HEK293T (cell line): ENCODE measurements at regions not wholly inside any gene's neighbourhood (a gene's known extent, or its start where the extent isn't known, plus 50 kb on each side); places are given as distances from the start of the nearest gene placed in this dataset.
A peak's percentile ranks its signal among the peaks of the same experiment; 100 is the strongest.

Source experiments
- CTCF ChIA-PET: fragments of 350-600 bp; formaldehyde crosslinking; extraction: SDS; loops from one replicate; lab custom pipeline; 2021; ENCODE audit warnings: antibody characterized with exemption, inconsistent platforms; lab: Yijun Ruan, JAX
- POLR2A ChIA-PET: fragments of 350-600 bp; formaldehyde crosslinking; extraction: SDS; loops from one replicate; lab custom pipeline; 2020; ENCODE audit warnings: antibody characterized with exemption, inconsistent platforms; lab: Yijun Ruan, JAX
- DNase-seq: peaks from one replicate; pipeline ENCODE4 v3.0.0; 2012; ENCODE audit warnings: mixed read lengths; ENCODE audit errors: extremely low spot score
- ARNT ChIP-seq: fragments of 450-650 bp; IDR thresholded peaks from 2 replicates; pipeline ENCODE4 v1.6.1; 2017; ENCODE audit warnings: mild to moderate bottlenecking
- BHLHE40 ChIP-seq: fragments of 450-650 bp; IDR thresholded peaks from 2 replicates; pipeline ENCODE4 v1.6.1; 2016; ENCODE audit warnings: mild to moderate bottlenecking, moderate library complexity, borderline replicate concordance
- CTBP1 ChIP-seq: fragments of 450-650 bp; IDR thresholded peaks from 2 replicates; pipeline ENCODE4 v1.6.1; 2016; ENCODE audit warnings: borderline replicate concordance
- ELF4 ChIP-seq: fragments of 450-650 bp; IDR thresholded peaks from 2 replicates; pipeline ENCODE4 v1.6.1; 2017; ENCODE audit warnings: antibody characterized with exemption
- FOXA1 ChIP-seq: fragments of 450-650 bp; IDR thresholded peaks from 2 replicates; pipeline ENCODE4 v1.6.1; 2016; ENCODE audit warnings: mild to moderate bottlenecking
- FOXK2 ChIP-seq: fragments of 450-650 bp; IDR thresholded peaks from 2 replicates; pipeline ENCODE4 v1.6.1; 2016; ENCODE audit warnings: mild to moderate bottlenecking
- FOXM1 ChIP-seq: fragments of 450-650 bp; IDR thresholded peaks from 2 replicates; pipeline ENCODE4 v1.6.1; 2017; ENCODE audit warnings: mild to moderate bottlenecking, borderline replicate concordance
- HDGF ChIP-seq: fragments of 450-650 bp; IDR thresholded peaks from 2 replicates; pipeline ENCODE4 v1.6.1; 2017; ENCODE audit warnings: antibody characterized with exemption, borderline replicate concordance
- L3MBTL2 ChIP-seq: fragments of 450-650 bp; conservative IDR thresholded peaks from 2 replicates; pipeline ENCODE4 v1.6.1; 2016; ENCODE audit warnings: mild to moderate bottlenecking
- LEF1 ChIP-seq: fragments of 450-650 bp; IDR thresholded peaks from 2 replicates; pipeline ENCODE4 v1.6.1; 2017; ENCODE audit warnings: mild to moderate bottlenecking, borderline replicate concordance
- NFRKB ChIP-seq: fragments of 450-650 bp; IDR thresholded peaks from 2 replicates; pipeline ENCODE4 v1.6.1; 2016; ENCODE audit warnings: mild to moderate bottlenecking, moderate library complexity
- SP1 ChIP-seq: fragments of 450-650 bp; IDR thresholded peaks from 2 replicates; pipeline ENCODE4 v1.6.1; 2017
- SUZ12 ChIP-seq: fragments of 450-650 bp; IDR thresholded peaks from 2 replicates; pipeline ENCODE4 v1.6.1; 2016; ENCODE audit warnings: mild to moderate bottlenecking
- TARDBP ChIP-seq: fragments of 450-650 bp; IDR thresholded peaks from 2 replicates; pipeline ENCODE4 v1.6.1; 2016
- ZNF384 ChIP-seq: fragments of 450-650 bp; IDR thresholded peaks from 2 replicates; pipeline ENCODE4 v1.6.1; 2016
- TF ChIP-seq, protein P1 (sequence below): fragments of 450-650 bp; IDR thresholded peaks from 2 replicates; pipeline ENCODE4 v1.6.1; 2016

DNA sequence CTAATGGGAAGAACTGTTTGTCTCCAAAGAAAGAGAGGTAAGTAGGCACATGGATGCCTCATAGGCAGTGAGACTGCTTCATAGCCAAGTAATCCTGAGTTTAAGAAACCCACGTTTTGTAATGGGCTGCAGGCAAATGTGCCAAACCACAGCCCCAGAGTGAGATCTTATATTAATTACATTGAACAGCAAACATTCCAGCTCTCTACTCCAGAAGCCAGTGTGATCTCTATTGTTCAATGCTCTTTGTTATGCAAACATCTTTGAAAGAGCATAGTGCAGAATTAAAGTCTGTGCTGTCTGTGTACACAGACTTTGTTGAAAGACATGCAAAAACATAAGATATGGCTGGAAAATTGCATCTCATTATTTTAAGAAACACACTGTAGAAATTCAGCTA lies 720.8 kb upstream of the REG3G start:
- CTCF ChIA-PET, result no interaction called here

DNA sequence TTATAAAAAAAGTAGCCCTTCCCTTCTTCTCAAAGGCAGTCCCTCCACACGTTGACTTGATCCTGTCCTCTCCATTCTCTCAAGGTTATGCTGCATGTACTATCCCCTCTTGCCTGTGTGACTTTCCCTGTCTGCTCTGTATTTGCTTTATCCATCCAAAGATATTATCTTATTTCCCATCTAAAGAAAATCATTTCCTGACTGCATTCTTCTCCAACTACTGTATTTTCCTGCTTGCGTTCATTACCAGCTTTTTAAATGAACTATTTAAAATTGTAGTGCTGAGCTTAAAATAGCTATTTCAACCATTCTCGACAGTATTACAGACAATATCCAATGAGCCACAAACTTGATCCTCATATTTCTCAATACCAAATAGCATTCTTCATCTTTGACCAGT lies 716.0 kb upstream of the REG3G start:
- POLR2A ChIA-PET, result no interaction called here
- CTCF ChIA-PET, result no interaction called here
- DNase-seq, result no peak
- TF ChIP-seq SP1 (no peak), BHLHE40 (no peak), CTBP1 (no peak), LEF1 (no peak), FOXA1 (no peak), FOXK2 (no peak), ARNT (no peak)

More for the DNA sequence above, 720.8 kb upstream of the REG3G start:
- POLR2A ChIA-PET, result no interaction called here
- TF ChIP-seq L3MBTL2, result no peak
- no peak for TF ChIP-seq FOXA1
- no peak for TF ChIP-seq CTBP1
- no peak for TF ChIP-seq ZNF384
- no peak for TF ChIP-seq TARDBP
- no peak for TF ChIP-seq ELF4
- TF ChIP-seq SP1, result no peak
- no peak for DNase-seq

DNA sequence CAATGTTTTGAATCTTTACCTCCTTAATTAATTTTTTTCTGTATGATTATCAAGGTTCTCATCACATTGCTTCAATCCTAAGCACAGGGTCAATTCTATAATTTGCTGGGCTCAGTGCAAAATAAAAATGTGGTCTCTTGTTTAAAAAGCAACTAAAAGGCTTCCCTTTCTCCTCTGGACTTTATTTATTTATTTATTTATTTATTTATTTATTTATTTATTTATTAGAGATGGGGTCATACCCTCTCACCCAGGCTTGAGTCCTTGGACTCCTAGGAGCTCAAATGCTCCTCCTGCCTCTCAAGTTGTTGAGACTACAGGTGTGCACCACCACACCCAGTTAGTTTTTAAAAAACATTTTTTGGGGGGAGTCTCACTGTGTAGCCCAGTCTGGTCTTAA lies 710.1 kb upstream of the REG3G start:
- POLR2A ChIA-PET, result no interaction called here
- DNase-seq, result no peak
- TF ChIP-seq FOXA1 (no peak), HDGF (no peak), ARNT (no peak), NFRKB (no peak), SP1 (no peak), L3MBTL2 (no peak), ELF4 (no peak), ZNF384 (no peak), TARDBP (no peak)
- TF ChIP-seq, protein P1, sequence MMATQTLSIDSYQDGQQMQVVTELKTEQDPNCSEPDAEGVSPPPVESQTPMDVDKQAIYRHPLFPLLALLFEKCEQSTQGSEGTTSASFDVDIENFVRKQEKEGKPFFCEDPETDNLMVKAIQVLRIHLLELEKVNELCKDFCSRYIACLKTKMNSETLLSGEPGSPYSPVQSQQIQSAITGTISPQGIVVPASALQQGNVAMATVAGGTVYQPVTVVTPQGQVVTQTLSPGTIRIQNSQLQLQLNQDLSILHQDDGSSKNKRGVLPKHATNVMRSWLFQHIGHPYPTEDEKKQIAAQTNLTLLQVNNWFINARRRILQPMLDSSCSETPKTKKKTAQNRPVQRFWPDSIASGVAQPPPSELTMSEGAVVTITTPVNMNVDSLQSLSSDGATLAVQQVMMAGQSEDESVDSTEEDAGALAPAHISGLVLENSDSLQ, result no peak
- CTCF ChIA-PET, result no interaction called here

DNA sequence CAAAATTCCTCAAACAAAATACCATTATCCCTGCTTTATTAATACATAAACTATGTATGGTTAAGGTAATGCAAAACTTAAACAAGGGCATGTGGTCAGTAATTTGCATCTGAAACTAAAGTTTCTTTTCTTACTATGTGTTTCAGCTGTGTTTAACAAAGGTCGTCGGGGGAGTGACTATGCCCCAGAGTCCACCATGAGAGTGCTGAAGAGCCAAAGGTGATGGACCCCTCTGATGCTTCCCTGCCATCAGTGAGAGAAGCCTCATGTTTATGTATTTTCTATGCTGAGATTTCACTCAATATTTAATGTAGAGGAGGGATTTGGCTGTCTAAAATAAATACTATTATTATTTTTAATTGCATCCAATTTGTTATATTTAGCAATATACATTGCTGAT lies 707.2 kb upstream of the REG3G start:
- ChIA-PET POLR2A (no interaction called here), CTCF (no interaction called here)
- DNase-seq, result no peak
- no peak for TF ChIP-seq L3MBTL2
- TF ChIP-seq SP1, result no peak
- TF ChIP-seq ARNT, result no peak
- no peak for TF ChIP-seq ZNF384
- TF ChIP-seq SUZ12, result no peak
- TF ChIP-seq, protein P1, result no peak
- TF ChIP-seq BHLHE40, result no peak
- TF ChIP-seq HDGF, result no peak
- TF ChIP-seq FOXA1, result no peak
- no peak for TF ChIP-seq FOXK2
- TF ChIP-seq ELF4, result no peak
- TF ChIP-seq TARDBP, result no peak
- TF ChIP-seq FOXM1, result no peak

DNA sequence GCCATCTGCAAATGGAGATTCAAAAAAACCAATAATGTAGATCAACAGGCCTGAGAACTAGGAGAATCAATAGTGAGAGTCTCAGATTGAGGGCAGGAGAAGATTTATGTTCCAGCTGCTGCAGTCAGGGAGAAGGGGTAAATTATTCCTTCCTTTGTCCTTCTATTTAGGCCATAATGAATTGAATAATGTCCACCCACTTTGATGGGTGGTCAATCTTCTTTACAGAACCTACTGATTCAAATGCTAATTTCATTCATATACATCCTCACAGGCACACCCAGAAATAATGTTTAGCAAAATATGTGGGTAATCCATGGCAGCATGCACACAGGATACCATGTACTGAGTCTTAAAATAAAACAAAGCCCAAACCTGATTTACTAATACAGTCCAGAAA lies 695.3 kb upstream of the REG3G start:
- TF ChIP-seq, protein P1, result no peak
- TF ChIP-seq FOXA1 (no peak), FOXK2 (no peak), FOXM1 (no peak), ZNF384 (no peak), ARNT (no peak), BHLHE40 (no peak), NFRKB (no peak), ELF4 (no peak), L3MBTL2 (no peak), SUZ12 (no peak), TARDBP (no peak), LEF1 (no peak), CTBP1 (no peak), HDGF (no peak)
- ChIA-PET POLR2A (no interaction called here), CTCF (no interaction called here)
- no peak for DNase-seq

DNA sequence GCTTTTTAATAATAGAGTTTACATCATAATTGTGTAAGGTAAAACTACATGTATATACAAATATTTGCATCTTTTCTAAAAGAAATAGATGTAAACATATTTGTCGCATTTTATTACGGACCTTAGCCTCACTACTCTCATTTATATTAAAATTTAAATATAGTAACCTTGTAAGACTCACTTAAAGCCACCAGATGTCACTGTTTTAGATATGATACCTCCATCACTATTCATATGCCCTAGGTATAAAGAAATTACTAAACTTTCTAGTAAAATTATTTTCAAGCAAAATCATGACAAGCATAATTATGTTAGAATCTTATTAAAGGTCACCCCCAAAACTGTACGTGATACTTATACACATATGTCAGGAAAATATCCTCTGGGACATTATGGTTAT lies 674.3 kb upstream of the REG3G start:
- DNase-seq, result peak; percentile 6
- ChIA-PET CTCF (interaction anchor here (0.7 kb wide), 1 partner anchor 1018 kb away, joined by 3 read pairs; no protein-coding TSS in a partner anchor), POLR2A (no interaction called here)
- no peak for TF ChIP-seq BHLHE40
- no peak for TF ChIP-seq LEF1
- TF ChIP-seq ZNF384, result no peak
- TF ChIP-seq ARNT, result no peak
- no peak for TF ChIP-seq ELF4
- no peak for TF ChIP-seq L3MBTL2
- no peak for TF ChIP-seq NFRKB
- TF ChIP-seq, protein P1, result no peak
- no peak for TF ChIP-seq FOXK2
- TF ChIP-seq FOXA1, result no peak
- TF ChIP-seq TARDBP, result no peak
- no peak for TF ChIP-seq SP1
